Activated B cell treated with CpG ODN at 0.5 μM for 24 hours (primary cell): ENCODE measurements at regions not wholly inside any gene's neighbourhood (a gene's known extent, or its start where the extent isn't known, plus 50 kb on each side); places are given as distances from the start of the nearest gene placed in this dataset.

Experiments used
- ATAC-seq: fragments of 200-7000 bp; cut with Tn5 transposase; one replicate; pipeline ENCODE4 v1.10.0; 2021; ENCODE audit warnings: low read depth, mild to moderate bottlenecking, moderate library complexity
- CTCF ChIA-PET: fragments of 350-600 bp; sonication (Branson Sonifier 250); formaldehyde crosslinking; loops from one replicate; lab custom pipeline; 2021; ENCODE audit warnings: antibody characterized with exemption; lab: Charles Lee
- POLR2A ChIA-PET: fragments of 350-600 bp; sonication (Branson Sonifier 250); formaldehyde crosslinking; loops from one replicate; lab custom pipeline; 2021; ENCODE audit warnings: antibody characterized with exemption; lab: Charles Lee
- DNase-seq: peaks from one replicate; pipeline ENCODE4 v3.0.0; 2022
- H3K27ac Mint-ChIP-seq: one replicate; pipeline ENCODE4 v1.8.0; 2020; ENCODE audit warnings: mixed read lengths
- H3K27me3 Mint-ChIP-seq: one replicate; pipeline ENCODE4 v1.8.0; 2021; ENCODE audit warnings: mixed read lengths
- H3K36me3 Mint-ChIP-seq: one replicate; pipeline ENCODE4 v1.8.0; 2021; ENCODE audit warnings: low read depth, mixed read lengths
- H3K4me1 Mint-ChIP-seq: one replicate; pipeline ENCODE4 v1.8.0; 2021; ENCODE audit warnings: mixed read lengths
- H3K4me3 Mint-ChIP-seq: one replicate; pipeline ENCODE4 v1.8.0; 2020; ENCODE audit warnings: mild to moderate bottlenecking, mixed read lengths
- H3K9me3 Mint-ChIP-seq: one replicate; pipeline ENCODE4 v1.8.0; 2020; ENCODE audit warnings: mixed read lengths
- intact Hi-C: fragments of 100-400 bp; cut with micrococcal nuclease; formaldehyde crosslinking; loops from one replicate; pipeline ENCODE4 v1.15.1; 2024
- TF ChIP-seq, protein P1 (sequence below): fragments of 200-600 bp; IDR thresholded peaks from one replicate; pipeline ENCODE4 v1.8.0; 2022; ENCODE audit warnings: antibody characterized with exemption, mild to moderate bottlenecking

DNA sequence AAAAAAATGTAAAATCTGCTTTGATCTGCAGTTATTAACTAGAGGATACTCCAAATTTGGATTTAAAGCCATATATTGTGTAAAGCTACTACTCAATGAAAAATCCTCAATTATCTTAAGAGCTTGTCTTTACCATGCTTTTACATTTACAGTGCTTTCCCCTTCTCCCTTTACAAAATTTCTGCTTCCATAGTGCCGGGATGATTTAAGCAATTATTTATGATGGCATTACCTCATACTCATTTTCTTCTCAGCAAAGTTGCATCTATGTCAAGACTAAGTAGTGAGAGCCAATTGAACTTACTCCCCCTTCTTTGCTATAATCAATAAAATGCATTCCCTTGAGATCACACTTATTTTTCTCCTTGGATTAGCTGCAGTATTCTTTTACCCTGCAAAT is 505.4 kb upstream of the AGA start:
- POLR2A ChIA-PET: no interaction called here
- CTCF ChIA-PET: no interaction called here
- no peak overlapping the region for H3K4me3 Mint-ChIP-seq
- no peaks in the 10 kb centered on the region for H3K27me3 Mint-ChIP-seq
- no peak overlapping the region for H3K27ac Mint-ChIP-seq
- DNase-seq (no peak), ATAC-seq (no peak)
- H3K36me3 Mint-ChIP-seq: no peaks in the 10 kb centered on the region
- TF ChIP-seq, protein P1, sequence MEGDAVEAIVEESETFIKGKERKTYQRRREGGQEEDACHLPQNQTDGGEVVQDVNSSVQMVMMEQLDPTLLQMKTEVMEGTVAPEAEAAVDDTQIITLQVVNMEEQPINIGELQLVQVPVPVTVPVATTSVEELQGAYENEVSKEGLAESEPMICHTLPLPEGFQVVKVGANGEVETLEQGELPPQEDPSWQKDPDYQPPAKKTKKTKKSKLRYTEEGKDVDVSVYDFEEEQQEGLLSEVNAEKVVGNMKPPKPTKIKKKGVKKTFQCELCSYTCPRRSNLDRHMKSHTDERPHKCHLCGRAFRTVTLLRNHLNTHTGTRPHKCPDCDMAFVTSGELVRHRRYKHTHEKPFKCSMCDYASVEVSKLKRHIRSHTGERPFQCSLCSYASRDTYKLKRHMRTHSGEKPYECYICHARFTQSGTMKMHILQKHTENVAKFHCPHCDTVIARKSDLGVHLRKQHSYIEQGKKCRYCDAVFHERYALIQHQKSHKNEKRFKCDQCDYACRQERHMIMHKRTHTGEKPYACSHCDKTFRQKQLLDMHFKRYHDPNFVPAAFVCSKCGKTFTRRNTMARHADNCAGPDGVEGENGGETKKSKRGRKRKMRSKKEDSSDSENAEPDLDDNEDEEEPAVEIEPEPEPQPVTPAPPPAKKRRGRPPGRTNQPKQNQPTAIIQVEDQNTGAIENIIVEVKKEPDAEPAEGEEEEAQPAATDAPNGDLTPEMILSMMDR: no peak
- peaks cover 3% of the 10 kb centered on the region for H3K9me3 Mint-ChIP-seq
- intact Hi-C loops: no loop called here
- H3K4me1 Mint-ChIP-seq: no peaks in the 10 kb centered on the region

DNA sequence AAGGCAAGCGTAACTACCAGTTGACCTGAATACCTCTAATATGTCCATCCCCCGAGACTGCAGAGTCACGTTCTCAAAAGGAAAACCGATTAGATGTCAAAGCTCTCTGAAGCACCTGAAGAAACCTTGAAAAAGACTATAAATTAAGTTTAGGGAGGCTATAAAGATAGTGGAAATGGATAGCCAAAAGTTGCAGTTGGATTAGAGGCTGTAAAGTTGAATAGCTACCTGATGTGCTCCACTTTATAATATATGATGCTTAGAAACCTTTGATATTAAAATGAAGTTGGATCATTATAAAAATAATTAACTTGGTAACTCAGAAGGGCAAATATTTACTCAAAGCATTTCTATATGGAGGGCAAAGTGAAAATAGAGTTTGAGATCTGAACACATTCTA is 506.6 kb upstream of the AGA start:
- Mint-ChIP-seq H3K9me3 (peaks cover 6% of the 10 kb centered on the region), H3K4me1 (no peaks in the 10 kb centered on the region), H3K36me3 (no peaks in the 10 kb centered on the region), H3K4me3 (no peak overlapping the region), H3K27ac (no peak overlapping the region), H3K27me3 (no peaks in the 10 kb centered on the region)
- TF ChIP-seq, protein P1: no peak
- no peak for DNase-seq
- intact Hi-C loops: no loop called here
- POLR2A ChIA-PET: no interaction called here
- ATAC-seq: no peak
- CTCF ChIA-PET: no interaction called here

DNA sequence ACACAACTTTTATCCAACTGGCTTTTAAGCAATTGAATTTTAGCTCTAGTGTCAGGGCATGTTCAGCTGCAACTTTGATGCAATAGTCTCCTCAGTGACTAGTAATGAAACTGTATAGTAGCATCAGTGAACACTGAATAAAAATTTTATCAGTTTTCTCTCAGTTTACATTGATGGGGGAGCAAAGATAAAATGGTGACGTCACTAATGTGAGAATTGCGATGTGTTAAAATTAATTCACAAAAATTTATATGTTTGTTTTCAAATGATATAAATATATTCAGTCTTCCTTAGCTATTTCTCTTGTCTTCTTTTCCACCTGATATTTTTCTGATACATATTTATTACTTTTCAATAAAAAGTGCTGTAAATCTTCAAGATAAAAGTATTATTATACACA is 508.8 kb upstream of the AGA start:
- TF ChIP-seq, protein P1: no peak
- DNase-seq (no peak), ATAC-seq (no peak)
- H3K27ac Mint-ChIP-seq: no peak overlapping the region
- H3K9me3 Mint-ChIP-seq: peaks cover 6% of the 10 kb centered on the region
- ChIA-PET POLR2A (no interaction called here), CTCF (no interaction called here)
- H3K4me3 Mint-ChIP-seq: no peak overlapping the region
- intact Hi-C loops: no loop called here
- H3K36me3 Mint-ChIP-seq: no peaks in the 10 kb centered on the region
- H3K4me1 Mint-ChIP-seq: no peaks in the 10 kb centered on the region
- no peaks in the 10 kb centered on the region for H3K27me3 Mint-ChIP-seq

DNA sequence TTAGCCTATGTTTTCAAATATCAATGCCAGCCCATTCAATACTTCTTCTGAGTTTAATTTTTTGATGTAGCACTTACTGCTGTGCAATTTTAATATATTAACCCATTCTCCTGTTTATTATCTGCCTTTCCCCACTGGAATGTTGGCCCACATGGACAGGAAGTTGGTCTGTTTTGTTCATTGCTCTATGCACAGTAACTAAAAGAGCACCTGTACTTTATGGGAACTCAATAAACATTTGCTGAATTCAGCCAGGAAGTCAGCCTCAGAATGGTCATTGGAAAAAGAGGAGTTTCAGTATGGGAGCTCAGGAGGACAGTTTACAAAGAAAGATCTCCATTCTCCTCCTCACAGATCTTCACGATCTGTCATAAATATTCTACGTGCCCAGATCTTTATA is 510.5 kb upstream of the AGA start:
- no peak for ATAC-seq
- H3K4me3 Mint-ChIP-seq: no peak overlapping the region
- H3K9me3 Mint-ChIP-seq: peaks cover 6% of the 10 kb centered on the region
- TF ChIP-seq, protein P1: no peak
- H3K27me3 Mint-ChIP-seq: no peaks in the 10 kb centered on the region
- intact Hi-C loops: no loop called here
- POLR2A ChIA-PET: no interaction called here
- no peak overlapping the region for H3K27ac Mint-ChIP-seq
- H3K4me1 Mint-ChIP-seq: no peaks in the 10 kb centered on the region
- CTCF ChIA-PET: no interaction called here
- no peak for DNase-seq
- no peaks in the 10 kb centered on the region for H3K36me3 Mint-ChIP-seq

DNA sequence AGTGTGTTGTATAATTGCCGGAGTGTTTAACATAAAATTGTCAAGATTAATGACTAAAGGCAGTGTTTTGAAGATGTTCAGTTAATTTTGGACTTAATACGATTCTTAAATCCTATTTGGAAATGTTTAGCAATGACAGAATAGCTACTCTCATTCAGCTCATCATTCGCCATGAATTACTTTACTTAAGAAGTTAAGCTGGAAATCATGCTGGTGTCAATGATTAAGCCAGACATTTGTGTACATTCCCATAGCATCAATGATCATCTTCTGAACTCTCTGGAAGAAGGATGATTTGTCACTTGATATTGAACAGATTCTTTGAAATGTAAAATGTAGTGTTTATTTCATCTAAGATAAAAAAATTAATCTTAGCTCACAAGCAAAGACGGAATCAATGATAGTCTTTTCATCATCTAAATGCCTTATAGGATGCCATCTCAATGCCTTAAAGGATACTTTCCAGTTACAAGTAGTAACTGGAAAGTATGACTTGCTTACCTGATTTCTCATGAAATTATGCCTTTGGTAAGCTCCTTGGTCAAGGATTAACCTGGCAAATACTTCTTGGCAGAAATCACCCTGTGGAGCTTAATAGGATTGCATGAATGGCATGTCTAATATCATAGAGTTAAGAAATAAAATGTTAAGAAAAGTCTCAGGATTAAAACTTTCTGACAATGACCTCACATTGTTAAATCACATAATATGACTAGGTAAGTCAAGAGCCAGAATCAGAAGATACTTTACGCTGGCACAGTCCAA is 515.5 kb upstream of the AGA start:
- ChIA-PET POLR2A (no interaction called here), CTCF (no interaction called here)
- Mint-ChIP-seq H3K4me1 (no peaks in the 10 kb centered on the region), H3K36me3 (no peaks in the 10 kb centered on the region), H3K9me3 (peaks cover 3% of the 10 kb centered on the region), H3K27ac (no peak overlapping the region), H3K4me3 (no peak overlapping the region), H3K27me3 (no peaks in the 10 kb centered on the region)
- TF ChIP-seq, protein P1: no peak
- intact Hi-C loops: no loop called here
- DNase-seq (no peak), ATAC-seq (no peak)
